CD4-positive, alpha-beta T cell treated with Interleukin-4 for 1 hour (primary cell): ENCODE measurements at regions not wholly inside any gene's neighbourhood (a gene's known extent, or its start where the extent isn't known, plus 50 kb on each side); places are given as distances from the start of the nearest gene placed in this dataset.
"Not testable (repeated sequence)": the region's sequence is repeated elsewhere in the genome, so short reads cannot be mapped to it uniquely, and the experiment has no call there.

Experiments used
- DNase-seq, 2 donors: peaks; one replicate each; pipeline ENCODE4 v3.0.0-alpha.2; 2020 to 2022

DNA sequence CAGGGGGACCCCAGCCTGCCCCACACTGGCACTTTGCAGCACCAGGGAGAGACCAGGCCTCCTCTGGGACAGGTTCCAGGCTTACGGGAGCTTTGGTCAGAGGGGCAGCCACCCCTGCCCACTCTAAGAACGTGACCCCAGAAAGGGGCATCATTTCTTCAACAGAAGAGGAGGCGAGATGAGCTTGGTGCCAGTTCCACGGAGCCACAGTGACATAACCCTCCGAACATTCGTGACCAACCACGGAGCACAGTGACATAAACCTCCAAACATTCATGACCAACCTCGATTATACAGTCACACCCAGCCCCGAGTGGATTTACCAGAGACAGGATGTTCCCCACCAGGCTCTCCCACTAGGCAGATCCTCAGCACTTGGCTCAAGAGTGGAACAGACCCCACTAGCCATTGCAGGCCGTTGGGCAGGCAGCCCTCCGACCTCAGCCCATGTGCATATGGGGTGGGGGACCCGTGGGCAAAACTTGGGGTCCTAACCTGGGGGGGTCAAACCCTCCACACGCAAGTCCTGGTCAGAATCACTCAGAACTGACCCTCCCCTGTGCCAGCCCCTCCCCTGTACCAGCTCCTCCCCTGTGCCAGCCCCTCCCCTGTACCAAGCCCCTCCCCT is 112.9 kb downstream of the METRNL start:
- no peak for DNase-seq

DNA sequence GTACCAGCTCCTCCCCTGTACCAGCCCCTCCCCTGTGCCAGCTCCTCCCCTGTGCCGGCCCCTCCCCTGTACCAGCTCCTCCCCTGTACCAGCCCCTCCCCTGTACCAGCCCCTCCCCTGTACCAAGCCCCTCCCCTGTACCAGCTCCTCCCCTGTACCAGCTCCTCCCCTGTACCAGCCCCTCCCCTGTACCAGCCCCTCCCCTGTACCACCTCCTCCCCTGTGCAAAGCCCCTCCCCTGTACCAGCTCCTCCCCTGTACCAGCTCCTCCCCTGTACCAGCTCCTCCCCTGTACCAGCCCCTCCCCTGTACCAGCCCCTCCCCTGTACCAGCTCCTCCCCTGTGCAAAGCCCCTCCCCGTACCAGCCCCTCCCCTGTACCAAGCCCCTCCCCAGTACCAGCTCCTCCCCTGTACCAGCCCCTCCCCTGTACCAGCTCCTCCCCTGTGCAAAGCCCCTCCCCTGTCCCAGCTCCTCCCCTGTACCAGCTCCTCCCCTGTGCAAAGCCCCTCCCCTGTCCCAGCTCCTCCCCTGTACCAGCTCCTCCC is 113.5 kb downstream of the METRNL start:
- not testable (repeated sequence) for DNase-seq

DNA sequence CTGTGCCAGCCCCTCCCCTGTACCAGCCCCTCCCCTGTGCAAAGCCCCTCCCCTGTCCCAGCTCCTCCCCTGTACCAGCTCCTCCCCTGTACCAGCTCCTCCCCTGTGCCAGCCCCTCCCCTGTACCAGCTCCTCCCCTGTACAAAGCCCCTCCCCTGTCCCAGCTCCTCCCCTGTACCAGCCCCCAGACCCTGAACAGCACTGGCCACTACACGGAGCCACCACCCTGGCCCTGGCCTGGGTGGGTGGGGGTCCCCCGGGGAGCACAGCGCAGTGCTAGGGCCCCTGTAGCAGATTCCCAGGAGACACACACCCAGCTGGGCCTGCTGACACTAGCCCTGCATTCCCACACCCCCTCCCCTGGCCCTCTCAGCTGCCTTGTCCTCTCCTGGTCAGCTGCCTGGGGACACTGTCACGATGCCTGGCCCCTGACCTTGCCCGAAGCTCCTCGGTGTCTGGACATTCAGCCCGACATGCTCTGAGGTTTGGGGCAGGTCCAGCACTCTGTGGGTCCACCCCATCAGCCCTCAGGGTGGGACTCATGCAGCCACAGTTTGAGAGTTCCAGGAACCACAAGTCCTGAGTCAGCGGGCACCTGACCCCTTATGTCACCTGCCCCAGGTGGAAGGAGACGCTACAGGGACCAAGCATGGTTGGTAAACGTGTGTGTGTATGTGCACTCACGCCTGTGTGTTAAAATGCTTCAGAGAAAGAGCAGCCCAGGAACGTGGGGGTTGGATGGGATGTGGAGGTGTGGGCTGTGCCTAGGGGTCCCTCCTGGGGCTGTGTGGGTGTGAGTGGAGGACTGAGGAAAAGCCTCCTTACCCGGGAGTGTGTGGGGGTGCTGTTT is 114.2 kb downstream of the METRNL start:
- DNase-seq, result peak; percentile 29 to 50

DNA sequence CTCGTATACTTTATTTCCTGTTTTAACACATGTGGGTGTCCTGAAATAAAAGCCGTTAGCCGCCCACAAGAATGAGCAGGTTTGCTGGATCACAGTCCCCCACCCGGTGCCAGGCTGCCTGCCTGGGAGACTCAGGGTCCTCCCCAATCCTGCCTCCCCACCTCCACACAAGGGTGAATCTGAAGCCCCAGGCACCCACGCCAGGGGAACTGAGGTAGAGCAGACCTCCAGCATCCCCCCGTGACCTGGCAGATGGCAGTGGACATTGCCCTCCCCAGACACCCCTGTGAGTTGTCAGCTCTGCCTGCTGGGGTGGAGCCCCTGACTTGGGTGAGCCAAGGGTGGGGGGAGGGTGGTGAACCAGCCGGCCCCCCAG is 114.8 kb downstream of the METRNL start:
- DNase-seq, result no peak

DNA sequence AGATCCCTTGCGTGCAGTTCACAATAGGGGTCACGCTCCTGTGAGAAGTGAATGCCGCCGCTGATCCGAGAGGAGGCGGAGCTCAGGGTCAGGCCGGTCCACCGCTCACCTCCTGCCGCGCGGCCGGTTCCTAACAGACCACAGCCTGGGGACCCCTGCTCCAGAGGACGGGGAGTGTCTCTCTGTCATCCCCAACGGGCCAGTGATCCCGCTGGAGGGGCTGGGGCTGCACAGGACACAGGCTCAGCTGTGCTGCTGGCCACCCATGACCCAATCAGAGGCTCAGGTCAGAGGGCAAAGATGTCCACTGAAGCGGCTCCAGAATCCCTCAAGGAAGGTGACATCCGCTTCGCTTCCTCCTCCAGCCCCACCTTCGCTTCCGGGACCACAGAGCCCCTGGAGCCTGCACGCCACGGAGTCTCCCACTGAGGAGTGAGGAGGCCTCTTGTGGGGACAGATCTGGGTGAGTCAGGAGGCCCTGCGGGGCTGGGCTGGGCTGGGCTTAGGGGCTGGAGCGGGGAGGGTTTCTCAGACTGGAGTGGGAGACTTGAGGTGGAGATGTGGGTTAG is 115.4 kb downstream of the METRNL start:
- no peak for DNase-seq

DNA sequence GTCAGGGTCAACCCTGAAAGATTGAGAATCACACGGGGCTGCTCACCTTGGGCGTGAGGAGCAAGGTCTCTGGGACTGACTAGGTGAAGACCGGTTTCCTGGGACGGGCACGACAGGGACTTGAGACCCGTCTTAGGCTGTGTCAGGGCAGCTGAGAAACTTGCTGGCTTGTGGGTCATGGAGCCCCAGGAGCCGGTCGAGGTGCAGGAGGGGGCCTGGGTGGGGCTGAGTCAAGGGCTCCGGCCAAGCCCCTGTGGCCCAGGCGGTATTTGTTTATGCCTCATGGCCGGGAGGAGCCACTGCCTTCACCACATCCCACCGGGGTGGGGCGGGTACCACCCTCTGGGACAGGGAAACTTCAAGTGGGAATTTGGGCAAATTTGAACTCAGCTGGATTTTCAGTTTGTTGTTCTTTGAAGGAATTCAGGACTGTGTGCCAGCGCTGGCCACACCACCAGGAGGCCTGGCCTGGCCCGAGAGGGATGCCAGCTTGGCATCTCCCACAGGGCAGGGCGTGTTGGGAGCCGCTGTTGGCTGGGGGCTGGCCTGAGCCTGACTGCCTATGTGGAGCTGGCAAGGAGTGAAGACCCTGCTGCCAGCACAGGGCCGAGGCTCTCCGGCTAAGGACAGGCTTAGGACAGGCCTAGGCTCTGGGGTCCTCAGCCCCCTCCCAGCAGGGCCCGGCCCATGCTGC is 116.1 kb downstream of the METRNL start:
- DNase-seq, result no peak

DNA sequence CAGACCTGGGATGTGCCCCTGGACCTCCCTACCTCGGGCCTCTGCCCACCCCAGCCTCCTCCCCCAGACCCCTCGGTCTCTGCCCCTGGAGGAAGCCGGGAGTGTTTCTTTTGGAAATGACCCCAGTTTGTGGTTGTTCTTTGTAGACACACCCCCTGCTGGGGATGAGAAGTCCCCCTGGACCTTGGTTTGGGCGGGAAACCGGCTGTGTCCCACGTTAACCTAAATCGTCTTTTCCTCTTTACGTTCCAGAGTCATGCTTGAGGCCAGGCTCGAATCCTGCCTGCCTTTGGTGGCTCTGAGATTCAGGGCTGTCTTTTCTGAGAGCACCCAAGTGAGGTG is 116.6 kb downstream of the METRNL start:
- no peak for DNase-seq

DNA sequence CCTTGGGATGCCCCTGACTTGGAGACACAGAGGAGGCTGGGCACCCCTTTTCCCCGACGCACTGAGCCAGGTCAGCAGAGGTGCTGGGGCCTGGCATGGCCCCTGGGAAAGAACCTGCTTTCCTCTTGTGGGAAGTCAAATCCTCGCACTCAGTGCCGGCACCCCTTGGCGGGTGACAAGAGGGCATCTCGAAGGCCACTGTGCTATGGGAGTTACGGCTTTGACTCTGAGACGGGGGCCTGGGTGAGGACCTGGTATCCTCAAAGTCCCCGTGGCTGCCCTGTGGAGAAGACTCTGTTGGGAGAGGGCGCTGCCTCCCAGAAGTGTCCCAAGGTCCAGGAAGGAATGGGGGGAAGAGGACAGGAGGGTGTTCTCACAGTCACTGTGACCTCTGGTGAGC is 117.0 kb downstream of the METRNL start:
- no peak for DNase-seq

DNA sequence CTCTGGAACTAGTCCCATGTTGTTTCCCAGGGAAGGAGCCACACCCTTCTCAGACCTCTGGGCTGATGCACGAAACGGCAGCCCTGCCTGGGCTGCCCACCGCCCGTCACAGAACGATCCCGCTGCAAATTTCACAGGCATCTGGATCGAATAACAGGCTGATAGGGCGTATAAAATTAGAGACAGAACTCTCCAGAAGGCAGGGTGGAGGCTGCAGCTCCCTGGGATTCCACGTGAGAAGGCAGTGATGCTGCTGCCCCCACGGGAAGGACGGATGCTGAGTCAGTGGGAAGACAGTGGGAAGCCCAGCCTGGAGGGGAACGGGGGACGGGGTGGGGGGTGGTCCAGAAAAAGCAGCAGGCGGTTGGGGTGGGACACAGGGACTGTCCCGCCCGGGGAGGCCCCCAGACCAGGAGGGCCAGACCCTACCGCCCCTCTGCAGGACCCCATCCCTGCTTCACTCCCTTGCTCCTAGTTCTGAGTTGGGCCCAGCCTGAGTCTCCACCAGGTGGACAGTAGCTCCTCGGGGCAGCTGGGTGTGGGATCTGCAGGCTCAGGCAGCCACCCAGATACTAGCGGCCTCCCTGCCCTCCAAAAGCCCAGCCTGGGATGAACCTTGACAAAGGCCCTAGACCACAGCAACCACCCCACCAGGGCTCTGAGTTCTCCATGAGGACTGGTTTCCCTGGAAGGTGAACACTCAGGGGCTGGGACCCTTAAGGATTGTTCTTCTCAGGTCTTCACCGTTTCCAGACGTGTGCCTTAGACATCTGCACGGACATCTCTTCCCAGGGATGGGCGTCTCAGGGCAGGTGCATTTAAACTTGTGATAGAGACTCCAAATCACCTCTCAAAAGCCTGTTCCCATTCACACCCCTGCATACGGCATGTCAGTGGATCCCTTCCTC is 117.8 kb downstream of the METRNL start:
- no peak for DNase-seq

DNA sequence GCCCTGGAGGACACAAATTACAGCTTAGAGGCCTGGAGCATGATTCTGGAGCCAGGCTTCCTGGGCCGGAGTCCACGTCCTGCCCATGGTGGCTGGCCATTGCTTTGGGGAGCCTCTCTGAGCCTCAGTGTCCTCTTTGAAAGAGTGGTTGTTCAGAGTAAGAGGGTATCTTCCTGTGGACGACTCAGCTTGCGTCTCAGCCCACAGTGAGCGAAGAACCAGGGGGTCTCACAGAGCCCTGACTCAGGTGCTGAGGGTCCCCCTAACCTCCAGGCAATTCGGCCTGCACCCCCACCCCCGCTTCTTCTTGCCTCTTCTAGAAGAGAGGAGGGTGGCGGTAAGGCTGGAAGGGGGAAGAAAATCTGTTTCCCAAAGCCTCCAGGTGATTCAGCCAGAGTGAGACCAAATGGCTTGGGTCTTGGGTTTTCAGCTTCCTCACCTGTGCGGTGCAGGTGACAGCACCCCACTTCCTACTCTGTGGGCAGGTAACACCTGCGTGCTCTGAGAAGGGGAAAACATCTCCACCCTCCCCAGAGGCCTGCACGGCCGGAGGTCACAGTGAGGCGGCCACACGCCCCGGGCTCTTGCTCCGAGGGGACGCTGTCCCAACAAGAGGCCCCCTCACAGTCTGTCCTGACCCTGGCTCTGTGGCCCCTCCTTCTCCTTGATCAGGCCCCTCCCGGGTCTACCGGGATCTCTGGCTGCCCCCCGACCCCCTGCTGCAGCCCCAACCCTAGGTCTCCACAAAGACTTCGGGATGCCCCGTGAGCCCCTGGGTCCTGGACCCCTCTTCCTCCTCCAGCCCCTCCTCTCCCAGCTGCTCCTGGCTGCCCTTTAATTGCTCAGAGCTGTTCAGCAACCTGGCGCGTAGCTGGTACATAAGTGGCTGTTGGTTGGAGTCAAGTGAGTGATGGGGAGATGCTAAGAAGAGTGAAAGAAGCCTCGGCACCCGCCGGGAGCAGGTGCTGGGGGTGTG is 119.2 kb downstream of the METRNL start:
- peak in 1 of 2 donors; percentile 9 for DNase-seq

DNA sequence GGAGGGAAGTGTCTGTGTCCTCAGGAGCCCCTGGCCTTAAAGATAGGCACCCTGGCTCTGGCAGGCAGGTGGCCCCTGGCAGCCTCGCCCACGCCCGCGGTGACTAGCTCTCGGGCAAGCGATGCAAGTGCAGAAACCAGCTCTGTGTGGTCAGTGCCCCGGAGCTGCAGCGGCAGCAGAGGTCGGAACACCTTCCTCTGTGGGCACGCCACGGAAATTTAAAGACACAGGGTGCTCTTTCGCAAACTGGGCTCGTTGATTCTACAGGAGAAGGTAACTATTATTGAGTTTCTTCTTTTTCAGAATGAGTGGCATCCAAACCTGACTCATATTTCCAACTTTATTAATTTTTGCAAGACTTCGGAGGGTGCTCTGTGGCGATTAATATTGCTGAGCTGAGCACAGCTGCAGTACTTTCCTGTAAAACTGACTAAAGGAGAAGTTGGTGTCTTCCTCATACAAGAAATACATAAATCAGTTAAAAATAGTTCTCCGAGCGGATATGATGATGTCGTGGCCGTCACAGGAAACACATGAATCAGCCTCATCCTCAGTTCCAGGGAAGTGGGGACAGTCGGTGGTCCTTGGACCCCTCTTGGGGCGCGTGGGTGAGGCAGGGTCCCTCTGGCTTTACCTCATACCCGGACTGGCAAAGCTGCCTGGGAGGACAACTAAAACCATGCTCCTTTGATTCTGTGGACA is 120.2 kb downstream of the METRNL start:
- DNase-seq, result peak; percentile 64 to 84

DNA sequence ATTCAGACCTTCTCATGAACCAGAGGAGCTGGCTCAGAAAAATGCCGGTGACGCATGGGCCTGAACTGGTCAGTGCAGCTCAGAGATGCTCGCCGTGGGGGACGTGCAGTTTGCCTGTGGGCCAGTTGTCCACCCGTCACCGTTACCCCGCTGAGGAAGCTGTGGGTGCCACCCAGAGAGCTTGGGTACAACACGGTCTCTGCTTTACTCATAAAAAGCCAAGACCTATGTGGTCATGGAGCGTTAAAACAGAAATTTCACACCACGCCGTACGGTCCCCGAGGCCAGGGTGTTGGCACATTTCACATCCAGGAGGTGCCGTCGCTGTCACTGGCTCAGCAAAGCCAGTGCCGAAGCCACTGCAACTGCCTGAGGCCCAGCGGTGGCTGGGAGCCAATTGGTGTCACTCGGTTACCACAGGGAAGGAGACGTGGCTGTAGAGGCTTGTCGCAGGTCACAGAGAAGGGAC is 120.9 kb downstream of the METRNL start:
- peak; percentile 78 to 87 for DNase-seq

DNA sequence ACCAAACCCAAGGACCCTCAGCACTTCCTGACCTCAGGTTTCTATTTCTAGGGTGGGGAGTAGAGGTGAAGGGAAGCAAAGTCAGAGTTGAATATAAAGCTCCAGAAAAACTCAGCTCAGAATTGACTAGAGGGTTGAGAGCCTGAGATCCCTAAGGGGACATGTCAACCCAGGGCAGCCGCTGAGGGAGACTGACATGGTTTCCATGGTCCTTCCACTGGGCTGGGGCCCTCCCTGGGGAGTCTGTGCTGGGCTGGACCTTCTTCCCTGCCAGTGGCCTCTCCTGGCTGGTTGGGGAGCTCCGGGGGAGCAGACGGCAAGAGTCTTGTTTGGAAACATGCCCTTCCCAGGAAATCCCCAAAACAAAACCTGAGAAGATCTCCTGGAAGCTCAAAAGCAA is 121.3 kb downstream of the METRNL start:
- DNase-seq, result no peak

DNA sequence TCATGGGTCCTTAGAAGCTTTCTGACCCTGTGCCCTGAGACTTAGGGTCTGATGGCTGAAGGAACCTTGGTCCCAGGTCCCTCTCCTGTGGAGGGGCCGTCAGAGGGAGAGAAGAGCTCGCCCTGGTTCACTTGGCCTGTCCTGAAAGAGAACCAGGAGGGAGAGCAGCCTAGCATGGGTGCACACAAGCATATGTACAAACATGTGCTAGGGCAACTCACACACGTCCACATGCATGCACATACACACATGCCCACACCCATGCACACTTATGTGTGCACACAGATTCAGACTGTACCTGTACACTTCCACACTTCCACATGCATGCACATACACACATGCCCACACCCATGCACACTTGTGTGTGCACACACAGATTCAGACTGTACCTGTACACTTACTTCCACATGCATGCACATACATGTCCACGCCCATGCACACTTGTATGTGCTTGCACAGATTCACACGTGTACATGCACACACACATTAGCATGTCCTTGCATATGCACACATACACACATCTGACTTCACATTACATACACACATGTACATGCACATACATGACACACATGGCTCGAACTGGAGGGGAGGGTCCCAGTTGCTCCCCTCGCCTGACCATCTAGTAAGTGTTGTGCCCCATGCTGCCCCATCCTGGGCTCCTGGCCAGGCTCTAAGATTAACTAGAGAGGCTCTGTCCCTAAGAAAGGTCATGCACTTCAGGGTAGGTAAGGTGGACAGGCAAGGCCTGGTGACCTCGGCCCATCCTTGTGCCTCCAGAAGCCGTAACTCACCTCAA is 122.0 kb downstream of the METRNL start:
- DNase-seq, result no peak

DNA sequence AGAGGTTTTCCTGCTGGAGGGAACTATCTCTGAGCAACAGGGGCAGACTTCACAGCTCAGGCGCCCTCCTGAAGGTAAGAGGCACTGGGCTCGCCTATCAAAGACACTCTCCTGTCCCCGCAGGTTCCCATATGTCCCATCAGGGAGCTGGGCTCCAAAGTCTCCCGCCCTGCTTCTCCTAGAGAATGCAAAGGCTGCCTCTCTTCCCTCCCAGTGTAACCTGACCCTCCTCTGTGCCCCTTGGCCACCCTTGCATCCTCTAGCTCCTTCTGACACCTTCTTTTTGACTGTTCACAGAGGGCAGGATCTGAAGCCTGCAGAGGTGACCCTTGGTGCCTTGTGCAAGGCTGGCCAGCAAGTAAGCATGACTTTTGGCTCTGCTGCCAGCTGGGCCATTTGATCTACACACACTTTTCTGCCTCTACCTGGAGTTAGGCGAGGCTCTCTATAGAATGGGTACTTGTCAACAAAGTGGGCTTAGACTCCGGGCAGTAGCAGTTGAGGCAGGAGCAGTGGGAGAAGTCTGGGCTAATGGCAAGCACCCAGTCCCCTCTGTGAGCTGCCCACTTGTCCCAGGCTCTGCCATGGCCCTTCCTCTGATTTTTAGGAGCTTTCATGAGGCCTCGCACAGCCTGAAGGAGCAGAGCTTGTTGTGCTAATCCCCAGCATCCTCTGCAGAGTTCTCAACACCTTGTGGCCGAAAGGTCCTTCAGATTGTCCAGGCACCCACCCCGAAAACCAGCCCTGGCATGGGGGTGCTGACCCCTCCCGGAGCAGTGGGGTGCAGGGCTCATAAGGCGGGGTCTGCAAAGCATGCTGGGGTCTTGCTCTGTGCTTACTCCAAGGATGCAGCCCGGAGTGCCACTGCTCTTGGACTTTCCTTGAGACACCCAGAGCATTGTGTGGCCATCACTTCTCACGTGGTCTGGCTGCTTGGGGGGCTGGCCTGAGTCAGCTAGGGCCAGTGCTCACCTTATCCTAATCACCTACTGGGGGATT is 122.9 kb downstream of the METRNL start:
- no peak for DNase-seq

DNA sequence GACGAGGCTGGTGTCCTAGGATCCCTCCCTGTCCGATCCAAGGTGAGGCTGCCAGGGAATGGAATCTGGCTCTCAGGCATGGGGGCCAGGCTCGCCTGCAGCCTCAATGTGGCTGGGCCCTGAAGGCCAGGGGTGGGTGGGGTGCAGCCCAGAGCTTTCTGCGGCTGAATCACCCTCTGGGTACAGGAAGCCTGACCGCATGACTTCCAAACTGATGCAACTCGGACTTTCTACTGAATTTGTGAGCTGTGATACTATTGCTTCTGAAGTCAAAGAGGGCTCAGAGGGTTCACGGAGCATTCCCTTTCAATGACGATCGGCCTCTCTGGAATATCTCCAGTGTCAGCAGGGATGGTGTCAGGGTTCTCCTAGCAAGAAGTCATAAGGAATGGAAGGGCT is 123.7 kb downstream of the METRNL start:
- DNase-seq, result peak; percentile 31 to 82

DNA sequence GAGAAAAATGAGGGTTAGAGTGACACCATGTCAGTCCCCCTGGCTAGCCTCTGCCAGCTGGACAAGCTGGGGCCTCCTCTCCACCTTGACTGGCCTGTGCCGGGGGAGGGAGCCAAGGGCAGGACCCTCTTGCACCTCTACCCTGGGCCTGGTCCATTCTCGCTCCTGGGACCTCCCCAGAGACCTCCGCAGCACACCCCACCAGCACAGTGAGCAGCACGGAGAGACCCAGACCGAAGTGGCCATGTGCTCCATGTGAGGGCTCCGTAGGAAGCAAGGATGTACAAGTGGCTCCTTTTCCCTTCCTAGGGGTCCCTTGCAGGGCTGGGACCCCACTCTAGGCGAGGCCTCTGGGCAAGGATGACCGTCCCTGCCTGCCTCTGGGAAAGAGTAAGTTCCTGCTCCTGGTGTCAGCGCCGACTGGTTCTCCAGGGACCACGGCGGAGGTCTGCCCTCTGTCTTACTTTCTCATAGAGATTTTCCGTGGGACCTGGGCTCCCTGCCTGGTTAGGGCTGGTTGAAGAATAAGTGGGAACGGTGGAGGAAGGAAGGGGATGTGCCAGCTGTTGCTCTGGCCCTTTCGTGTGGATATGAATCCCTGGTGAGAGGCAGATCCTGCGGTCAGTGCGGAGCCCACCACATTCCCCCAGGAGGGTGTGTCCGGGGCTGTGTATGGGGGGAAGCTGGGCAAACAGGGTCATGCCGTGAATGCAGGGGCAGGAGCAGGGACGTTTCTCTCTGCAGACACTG is 124.2 kb downstream of the METRNL start:
- peak in 1 of 2 donors; percentile 9 for DNase-seq
